ENCODE measurements at regions not wholly inside any gene's neighbourhood (a gene's known extent, or its start where the extent isn't known, plus 50 kb on each side); places are given as distances from the start of the nearest gene placed in this dataset.

DNA sequence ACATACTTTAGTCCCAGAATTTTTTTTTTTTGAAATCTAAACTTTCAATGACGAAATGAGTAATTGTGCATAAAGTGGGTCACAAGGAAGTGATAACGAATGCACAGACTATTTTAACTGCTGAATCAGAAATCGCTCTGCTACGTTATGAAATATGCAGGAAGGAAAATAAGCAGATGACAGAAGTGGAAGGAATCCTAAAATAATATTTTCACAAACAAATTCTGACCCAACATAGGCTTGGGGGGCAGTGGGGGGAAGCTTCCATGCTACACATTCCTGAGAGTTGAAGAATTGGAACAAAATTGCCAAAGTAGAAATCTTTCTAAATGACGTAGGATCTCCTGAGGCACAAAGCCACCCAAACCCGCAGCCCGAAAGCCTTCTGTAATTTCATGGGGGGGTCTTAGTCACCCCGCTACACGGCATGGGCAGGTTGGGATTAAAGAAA is 89.6 kb downstream of the ARF6 start:
- no peak for TF ChIP-seq EZH2 (IDR thresholded peaks at IDR 0.05; ENCODE audit: low read depth, low read length, severe bottlenecking)
- TF ChIP-seq POLR2A (IDR thresholded peaks at IDR 0.05; ENCODE audit: control extremely low read depth in 1 of 2, low read depth in 2 of 2, low read length in 2 of 2): no peak
- TF ChIP-seq, protein P1, sequence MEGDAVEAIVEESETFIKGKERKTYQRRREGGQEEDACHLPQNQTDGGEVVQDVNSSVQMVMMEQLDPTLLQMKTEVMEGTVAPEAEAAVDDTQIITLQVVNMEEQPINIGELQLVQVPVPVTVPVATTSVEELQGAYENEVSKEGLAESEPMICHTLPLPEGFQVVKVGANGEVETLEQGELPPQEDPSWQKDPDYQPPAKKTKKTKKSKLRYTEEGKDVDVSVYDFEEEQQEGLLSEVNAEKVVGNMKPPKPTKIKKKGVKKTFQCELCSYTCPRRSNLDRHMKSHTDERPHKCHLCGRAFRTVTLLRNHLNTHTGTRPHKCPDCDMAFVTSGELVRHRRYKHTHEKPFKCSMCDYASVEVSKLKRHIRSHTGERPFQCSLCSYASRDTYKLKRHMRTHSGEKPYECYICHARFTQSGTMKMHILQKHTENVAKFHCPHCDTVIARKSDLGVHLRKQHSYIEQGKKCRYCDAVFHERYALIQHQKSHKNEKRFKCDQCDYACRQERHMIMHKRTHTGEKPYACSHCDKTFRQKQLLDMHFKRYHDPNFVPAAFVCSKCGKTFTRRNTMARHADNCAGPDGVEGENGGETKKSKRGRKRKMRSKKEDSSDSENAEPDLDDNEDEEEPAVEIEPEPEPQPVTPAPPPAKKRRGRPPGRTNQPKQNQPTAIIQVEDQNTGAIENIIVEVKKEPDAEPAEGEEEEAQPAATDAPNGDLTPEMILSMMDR (IDR thresholded peaks at IDR 0.05; ENCODE audit: control extremely low read depth in 1 of 3, insufficient read depth in 1 of 3, low read depth in 1 of 3, low read length in 3 of 3): no peak
- TF ChIP-seq MAFK (IDR thresholded peaks at IDR 0.05; ENCODE audit: low read depth, low read length): no peak
- no peak for TF ChIP-seq POLR2AphosphoS5 (IDR thresholded peaks at IDR 0.05; ENCODE audit: low read depth, low read length)
- TF ChIP-seq YY1 (IDR thresholded peaks at IDR 0.05; ENCODE audit: low read depth, low read length): no peak
- TF ChIP-seq, protein P2, sequence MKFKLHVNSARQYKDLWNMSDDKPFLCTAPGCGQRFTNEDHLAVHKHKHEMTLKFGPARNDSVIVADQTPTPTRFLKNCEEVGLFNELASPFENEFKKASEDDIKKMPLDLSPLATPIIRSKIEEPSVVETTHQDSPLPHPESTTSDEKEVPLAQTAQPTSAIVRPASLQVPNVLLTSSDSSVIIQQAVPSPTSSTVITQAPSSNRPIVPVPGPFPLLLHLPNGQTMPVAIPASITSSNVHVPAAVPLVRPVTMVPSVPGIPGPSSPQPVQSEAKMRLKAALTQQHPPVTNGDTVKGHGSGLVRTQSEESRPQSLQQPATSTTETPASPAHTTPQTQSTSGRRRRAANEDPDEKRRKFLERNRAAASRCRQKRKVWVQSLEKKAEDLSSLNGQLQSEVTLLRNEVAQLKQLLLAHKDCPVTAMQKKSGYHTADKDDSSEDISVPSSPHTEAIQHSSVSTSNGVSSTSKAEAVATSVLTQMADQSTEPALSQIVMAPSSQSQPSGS (IDR thresholded peaks at IDR 0.05; ENCODE audit: low read length): no peak
- TF ChIP-seq CHD1 (IDR thresholded peaks at IDR 0.05; ENCODE audit: low read depth, low read length): no peak

Measured in H1 (cell line).